D341Med (cell line): ENCODE measurements at regions not wholly inside any gene's neighbourhood (a gene's known extent, or its start where the extent isn't known, plus 50 kb on each side); places are given as distances from the start of the nearest gene placed in this dataset.

Experiments used
- DNase-seq: peaks from one replicate; pipeline ENCODE4 v3.0.0; 2012; ENCODE audit warnings: low spot score

DNA sequence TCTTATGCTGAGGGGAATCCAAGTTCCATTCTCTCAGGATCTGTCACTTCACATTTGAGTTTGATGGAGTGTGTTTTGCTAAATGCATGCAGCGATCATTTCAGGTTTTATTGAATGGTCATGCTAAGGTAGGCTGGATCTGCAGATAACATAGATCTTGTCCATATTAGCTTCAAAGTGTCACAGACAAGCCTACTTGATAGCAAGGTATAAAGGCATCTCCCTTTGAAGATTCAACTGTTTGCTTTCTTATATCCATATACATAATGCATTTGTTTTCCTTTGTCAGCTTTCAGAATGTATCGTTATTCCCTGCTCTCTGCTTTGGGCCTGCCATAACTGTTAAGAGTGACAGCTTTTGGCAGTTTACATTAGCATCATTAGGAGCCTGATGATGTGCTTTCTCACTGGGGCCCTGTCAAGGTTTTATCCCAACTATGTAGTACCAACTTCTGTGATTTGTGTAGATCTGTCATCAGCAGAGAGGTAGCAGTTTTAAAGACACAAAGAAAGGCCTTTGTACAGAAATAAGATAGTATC, 604.3 kb upstream of the CDH7 start:
- no peak for DNase-seq

DNA sequence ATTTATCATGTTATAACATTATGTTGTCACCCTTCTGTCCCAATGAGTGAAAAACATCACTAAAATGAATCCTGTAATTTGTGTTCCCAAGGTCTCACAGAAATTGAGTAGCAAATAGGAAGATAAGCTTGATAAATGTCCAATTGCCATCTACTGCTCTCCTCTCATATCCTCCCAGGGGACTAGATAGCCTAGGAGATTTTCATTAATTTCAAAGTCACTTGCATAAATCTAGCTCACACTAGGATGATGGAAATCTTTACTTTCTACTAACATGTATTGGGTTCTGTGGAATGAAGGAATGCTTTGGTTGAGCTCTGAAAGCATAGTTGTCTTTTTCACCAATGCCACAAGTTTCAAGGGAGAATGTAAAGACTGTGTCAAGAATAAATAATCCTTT, 605.5 kb upstream of the CDH7 start:
- DNase-seq, result no peak

DNA sequence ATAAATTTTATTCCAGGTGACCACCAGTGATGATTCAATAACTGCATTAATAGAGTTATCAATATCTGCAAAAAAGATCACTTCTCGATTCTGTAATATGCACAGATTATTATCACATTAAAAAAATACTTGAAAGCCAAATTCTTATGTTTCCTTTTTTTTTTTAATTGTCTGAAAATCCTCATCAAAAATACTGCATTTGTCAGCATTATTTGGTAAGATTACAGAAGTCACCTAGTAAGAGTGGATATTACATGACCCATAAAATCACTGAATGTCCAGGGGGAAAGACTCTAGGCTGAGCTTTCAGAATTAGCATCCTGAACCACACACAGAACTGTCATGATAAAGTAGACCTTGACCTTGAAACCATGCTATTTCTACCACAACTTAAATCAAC, 617.2 kb upstream of the CDH7 start:
- no peak for DNase-seq

DNA sequence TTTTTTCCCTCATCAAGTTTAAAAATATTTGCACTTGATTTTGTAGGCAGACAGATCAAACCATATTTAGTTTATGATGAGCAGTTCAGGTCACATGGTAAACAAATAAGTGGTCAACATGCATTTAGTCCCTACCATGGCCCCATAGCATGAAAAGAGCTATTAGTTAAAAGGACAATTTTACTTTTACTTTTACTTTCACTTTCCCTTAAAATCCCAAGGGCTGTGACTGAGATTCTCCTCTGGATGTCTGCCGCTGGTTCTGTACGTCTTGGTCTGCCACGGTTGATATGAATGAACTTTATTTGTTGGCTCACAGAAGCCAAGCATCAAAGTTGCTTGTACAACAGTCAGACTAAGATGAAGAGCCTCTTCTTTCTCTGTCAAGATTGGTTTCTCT, 626.2 kb upstream of the CDH7 start:
- no peak for DNase-seq

DNA sequence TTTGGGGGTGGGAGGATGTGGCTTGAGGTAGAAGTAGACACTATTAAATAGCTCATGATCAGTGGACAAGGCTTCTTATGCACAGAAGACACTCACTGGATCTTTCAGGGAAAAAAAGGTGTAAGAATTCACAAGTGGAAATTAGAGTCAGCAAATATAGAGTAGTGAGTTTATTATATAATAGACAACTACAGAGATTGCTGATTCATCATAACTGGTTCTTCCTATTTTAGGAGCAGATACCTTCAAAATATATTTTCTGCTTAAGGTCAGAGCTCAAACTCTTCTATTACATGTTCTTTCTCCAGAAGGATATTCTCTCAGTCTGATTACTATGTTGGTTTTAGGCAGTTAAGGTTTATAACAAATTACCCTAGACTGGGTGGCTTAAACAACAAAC, 646.9 kb upstream of the CDH7 start:
- DNase-seq, result no peak

DNA sequence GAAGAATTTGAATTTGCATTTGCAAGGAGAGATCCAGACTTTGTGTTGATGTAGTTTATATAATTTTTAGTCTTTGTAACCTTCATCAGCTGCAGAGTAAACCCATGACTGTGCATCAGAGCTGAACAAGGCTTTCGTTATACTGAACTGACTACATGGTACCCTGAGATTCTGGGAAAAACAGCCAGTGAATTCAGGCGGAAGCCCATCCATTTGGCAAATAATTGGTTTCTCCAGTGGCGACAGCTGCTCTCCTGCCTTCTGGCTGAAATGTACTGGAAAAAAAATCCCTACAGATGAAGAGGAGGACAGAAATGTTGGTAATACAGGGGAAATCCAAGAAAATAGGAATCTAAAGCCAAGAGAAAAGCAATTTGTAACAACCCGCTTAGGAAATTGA, 657.5 kb upstream of the CDH7 start:
- no peak for DNase-seq

DNA sequence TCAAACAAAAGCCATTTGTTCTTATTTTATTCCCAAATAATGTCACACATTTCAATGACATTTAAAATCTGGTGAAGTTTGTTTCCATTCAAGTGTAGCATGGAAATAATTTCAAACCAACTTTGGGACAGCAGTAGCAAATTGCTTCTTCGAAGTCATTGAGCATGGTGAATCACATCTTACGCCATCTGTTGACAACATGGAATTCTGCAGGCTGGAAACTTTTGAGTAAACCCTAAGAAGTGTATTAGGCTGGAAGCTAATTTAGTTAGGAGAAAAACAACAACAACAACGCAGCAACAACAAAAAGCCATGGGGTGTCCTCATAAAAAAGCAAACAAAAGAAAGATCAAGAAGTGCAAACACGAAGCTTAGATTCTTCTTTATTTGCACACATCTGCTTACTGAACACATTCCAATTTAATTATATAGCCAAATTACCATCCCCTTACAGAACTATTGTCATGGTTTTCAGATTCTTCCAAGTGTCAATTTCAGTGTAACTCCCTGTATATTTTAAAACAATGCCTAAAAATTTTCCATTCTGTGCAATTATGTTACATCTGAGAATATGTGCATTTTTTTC, 659.0 kb upstream of the CDH7 start:
- DNase-seq, result peak; percentile 43

DNA sequence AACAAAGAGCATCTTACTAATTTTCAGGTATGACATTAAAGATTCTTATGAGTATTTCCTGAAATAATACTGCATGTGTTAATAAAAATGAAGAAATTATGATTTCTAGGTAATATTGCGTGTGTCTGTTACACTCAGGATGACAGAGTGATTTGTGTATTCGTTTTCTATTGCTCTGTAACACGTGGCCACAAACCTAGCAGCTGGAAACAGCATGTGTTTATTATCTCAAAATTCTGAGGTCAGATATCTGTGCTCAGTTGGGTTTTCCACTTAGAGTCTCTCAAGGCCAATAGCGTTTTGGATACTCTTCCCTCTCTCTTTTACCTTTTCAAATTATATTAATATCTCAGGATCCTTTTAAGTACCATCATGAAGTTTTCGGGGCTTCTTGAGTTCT, 667.9 kb upstream of the CDH7 start:
- no peak for DNase-seq

DNA sequence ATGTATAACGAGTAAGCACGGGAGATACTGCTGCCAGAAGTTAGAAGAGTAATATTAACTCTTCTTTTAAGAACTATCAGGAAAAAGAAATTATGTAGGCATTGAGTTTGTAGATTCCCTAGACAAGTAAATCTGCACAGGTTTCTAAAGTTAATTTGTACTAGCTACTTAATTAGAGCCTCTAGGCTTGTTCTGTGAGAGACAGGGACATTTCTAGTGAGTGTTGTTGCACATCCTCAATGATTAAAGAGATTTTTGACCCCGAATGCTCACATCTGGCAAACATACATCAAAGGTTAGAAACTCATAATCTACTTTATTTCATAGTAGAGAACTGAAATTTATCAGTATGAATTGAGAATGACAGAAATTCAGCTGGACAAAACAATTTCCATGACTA, 669.0 kb upstream of the CDH7 start:
- DNase-seq, result no peak

DNA sequence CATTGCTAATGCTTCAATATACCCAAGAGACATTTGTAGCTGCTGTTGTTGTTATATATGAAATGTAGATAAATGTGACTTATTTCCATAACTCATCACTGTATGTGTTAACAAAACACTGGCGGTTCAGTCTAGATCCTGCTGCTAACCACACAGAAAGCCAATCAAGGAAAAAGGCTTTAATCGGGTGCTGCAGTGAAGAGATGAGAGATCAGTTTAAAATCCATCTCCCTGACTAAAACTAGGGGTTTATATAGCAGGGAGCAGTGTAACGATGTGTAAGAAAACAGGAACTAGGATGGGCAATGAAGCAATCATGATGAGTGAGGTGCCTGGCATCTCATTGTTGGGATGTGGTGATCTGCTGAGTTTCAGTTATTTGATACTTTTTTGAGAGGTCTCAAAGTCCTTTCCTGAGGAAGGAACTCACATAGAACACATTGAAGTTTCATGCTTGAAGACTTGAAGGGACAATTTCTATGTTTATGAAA, 677.7 kb upstream of the CDH7 start:
- no peak for DNase-seq

DNA sequence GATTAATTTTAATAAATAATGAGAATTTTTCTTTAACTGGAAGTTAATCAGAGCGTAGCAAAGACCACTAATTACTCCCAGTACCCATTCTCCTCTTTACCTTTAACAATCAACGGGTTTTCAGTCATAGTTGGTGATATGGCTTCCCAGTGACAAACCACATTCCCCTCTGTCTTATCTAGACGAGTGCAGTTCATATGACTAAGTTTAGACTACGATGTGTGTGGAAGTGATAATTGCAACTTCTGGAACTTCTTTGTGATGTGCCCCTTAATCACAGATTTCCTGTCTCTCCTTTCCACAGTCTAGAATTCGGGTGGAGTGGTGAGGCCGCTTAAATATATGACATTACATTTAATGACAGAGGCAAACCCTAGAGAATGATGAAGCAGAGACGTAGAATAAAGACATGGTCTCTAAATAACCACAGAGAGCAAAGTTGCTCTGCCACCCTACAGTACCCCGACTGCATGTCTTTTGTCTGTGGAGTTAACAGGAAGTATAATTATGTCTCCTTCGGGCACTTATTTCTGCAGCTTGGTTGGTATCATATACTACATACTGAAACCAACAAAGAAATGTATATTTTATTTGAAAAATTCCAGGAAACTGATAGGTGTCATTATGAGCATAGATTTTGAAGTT, 693.3 kb upstream of the CDH7 start:
- no peak for DNase-seq

DNA sequence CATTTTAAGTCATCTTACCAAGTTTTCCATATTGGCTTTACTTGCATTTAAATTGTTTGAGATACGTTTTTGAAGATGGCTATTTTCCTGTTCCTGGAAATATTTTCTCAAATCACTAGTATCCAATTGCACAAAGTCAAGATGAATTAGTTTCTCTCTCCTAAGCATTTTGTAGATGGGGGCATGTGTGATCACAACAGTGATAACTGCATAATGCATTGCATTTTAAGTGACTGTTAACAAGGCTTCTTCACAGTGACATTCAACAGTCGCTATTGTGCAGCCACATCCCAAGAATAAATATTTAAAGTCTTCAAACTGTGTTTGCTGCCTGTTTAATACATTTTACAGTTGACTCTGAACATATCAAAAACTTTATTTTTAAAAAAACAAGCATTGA, 694.2 kb upstream of the CDH7 start:
- DNase-seq, result no peak

DNA sequence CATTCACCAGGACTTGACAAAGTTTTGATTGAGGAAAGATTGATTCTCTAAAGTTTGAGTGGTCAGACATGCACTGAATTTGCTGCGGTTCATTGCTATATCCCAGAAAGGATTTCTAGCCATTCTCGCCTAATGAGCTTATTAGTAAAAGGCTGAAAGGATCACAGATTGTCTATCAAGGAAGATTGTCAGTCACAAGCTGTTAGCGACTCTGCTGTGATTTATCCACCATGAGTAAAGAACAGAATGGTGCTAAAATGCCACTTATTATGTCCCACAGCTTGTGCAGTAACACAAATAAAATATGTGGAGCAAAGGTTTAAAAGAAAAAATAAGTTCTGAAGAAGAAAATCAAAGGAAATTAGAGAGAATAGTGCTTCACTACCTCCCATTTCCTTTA, 701.2 kb upstream of the CDH7 start:
- DNase-seq, result no peak

DNA sequence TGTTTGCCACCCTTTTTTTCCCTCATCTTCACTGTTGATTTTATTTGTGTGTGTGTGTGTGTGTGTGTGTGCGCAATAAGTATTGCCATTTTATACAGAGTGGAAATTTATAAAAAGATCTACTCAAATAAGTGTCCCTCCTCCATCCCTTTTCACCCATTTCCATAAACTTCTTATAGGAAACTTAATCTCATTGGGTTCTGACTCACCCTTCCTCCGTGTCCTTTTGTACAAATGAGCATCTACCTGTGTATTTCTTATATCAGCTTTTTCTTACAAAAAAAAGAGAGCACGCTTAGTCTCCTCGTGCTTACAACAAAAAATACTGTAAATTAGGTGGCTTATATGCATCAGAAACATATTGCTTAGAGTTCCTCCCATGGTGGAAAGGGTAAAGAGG, 711.2 kb upstream of the CDH7 start:
- DNase-seq, result no peak

DNA sequence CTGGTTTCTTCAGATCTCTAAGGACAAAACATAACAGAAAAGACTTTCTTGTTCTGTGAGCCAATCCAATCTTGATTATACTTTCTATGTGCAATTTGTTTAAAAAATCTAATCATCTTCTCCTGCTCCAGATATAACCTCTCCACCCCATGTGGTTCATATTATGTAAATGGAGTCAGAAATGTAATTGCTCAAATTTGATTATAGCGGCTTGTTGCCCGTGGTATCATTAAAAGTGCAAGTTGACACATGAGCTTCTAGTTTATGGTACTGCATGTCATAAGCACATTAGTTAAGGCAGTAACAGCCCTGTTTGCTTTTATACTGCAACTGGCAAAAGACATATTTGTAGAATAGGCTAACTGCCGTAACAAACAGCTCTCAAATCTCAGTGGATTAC, 715.1 kb upstream of the CDH7 start:
- no peak for DNase-seq

DNA sequence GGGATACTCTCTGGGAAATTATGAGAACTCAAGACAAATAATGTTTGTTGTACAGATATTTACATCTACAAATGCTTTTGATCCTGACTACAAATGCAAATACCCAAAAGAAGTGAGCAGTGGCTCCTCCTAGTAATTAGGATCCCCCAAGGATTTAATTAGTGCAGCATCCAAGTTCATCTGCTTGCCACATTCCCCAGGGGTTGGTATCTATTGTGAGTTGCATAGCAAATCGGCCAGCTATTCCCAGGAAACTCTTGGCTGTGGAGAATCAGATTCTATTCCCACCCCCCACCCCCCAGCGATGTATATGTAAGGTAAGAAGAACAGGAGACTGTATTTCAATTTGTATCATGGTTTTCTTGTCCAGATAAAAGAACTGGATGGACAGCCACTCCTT, 725.1 kb upstream of the CDH7 start:
- peak; percentile 43 for DNase-seq

DNA sequence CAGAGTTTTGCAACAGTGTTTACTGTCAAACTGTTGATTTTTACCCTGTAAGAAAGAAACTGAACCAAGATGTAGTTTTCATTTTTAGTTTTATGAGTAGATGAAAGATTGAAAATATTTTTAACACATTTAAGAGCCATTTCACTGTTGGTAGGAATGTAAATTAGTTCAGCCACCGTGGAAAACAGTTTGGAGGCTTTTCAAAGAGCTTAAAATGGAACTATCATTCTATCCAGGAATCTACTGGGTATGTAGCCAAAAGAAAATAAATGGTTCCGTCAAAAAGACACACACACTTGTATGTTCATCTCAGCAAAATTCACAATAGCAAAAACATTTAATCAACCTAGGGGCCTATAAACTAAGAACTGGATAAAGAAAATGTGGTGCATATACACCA, 729.8 kb upstream of the CDH7 start:
- DNase-seq, result no peak

DNA sequence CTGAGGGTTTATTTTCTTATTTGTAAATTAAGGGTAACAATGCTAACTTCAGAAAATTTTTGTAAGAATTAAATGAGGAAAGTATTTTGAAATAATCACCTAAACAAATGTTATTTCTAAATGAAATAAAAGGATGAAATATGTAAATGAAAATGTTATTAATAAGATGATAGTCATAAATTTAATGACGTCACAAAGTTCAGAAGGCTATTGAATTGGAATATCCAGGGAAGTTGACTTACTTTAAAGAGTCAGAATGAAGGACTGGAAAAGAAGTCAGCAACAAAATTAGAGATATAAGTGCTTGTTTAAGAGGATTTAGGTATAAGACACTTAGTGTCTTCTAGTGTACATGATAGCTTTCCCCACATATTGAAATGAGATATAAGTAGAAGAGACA, 732.6 kb upstream of the CDH7 start:
- no peak for DNase-seq

DNA sequence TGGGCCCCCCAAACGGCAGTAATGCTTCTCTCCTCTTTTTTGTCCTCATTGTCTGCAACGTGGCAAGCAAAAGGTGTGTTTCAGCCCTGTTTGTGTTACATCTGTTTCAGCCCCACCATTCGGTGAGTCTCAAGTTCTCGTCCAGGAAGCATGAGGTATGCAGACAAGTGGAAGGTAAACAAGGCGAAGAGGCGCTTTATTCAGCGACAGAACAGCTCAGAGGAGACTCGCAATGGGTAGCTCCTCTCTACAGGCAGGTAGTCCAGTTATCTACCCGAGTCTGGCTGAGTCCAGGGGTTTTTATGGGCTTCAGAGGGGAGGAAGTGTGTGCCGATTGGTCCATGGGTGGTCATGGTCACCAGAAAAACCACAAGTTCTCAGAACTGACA, 733.4 kb upstream of the CDH7 start:
- DNase-seq, result no peak

DNA sequence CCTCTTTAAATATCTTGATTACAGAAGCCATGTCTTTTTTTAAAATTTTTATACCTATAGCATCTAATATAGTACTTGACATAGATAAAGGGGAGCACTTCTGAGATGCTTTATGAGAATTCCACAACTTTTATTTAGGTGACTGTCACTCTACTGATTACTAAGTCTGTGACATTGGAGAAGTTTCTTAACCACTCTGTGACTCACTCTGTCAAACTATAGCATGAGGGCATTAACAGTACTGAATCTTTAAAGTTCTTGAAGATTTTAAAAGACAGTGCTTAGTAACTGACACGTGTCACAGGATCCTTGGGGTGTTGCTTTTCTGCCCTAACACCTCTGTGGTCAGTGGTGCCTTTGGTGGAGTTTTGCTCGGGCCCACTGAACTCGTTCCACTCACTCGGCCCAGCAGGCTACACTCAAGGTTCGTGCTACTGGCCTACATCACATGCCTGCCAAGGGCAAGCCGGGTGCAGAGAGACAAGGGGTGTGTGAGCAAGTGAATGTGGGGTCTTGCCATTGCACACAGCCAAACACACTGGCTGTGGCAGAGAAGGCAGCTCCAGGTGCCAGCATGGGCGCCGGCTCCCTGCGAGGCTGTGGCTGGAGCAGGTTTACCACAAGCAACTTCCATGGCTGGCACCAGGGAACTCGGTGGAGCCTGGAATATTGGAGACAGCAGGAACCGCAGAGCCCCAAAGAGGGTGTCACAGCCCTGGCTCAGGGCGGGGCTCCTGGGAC, 734.0 kb upstream of the CDH7 start:
- DNase-seq, result no peak

DNA sequence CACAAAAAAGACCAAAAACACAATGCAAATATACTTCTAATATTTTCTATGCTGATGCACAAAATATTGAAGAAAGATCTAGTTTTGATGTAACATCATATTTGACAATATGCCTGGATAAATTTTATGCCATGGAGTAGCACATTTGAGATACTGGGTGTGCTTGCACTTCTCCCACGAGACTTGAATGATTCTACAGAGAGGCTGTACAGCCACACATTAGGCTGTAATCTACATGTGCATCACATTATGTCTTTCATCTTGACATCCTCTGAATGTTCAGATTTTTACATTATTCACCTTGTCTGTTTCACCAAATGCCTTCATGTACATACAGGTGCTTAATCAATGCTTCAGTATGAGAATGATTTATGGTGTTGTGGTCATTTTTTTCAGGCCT, 756.4 kb upstream of the CDH7 start:
- DNase-seq, result no peak

DNA sequence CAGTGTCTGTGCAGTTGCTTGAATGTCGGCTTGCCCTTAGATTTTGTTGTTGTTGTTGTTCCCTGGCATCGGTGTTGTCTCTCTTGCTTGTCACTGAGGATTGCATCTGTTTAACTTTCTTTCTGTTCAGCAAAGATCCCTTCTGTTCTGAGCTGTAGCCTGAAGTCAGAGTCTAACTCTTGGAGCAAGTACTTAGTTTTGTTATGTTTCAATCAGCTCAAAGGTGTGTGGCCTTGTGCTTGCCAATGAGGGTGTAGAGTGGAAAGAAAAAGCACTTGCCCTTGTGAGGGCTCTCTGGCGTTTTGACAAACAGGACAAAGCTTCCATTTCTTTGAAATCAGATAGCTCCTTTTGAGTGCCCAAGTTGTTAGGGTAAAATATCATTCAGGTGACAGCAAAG, 757.1 kb upstream of the CDH7 start:
- DNase-seq, result no peak

DNA sequence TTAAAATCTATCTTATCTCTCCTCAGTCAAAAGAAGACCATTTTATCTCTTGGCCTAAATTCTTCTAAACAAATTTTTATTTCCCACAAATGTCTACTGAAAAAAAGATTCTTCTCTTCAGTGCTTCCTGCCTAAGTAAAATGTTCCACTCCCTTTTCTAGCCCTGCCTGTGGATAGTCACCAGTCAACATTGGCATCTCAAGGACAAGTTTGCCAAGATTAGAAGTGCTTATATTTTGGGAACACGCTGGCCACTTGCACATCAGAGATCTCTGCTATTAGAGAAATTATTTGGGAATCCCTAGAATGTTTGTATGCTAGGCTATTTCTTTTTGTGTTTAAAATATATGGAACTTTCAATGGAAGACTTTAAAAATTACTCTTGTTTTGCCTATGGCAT, 758.2 kb upstream of the CDH7 start:
- DNase-seq, result no peak
